ENCODE measurements at regions not wholly inside any gene's neighbourhood (a gene's known extent, or its start where the extent isn't known, plus 50 kb on each side); places are given as distances from the start of the nearest gene placed in this dataset.
"Not testable (repeated sequence)": the region's sequence is repeated elsewhere in the genome, so short reads cannot be mapped to it uniquely, and the experiment has no call there.

DNA sequence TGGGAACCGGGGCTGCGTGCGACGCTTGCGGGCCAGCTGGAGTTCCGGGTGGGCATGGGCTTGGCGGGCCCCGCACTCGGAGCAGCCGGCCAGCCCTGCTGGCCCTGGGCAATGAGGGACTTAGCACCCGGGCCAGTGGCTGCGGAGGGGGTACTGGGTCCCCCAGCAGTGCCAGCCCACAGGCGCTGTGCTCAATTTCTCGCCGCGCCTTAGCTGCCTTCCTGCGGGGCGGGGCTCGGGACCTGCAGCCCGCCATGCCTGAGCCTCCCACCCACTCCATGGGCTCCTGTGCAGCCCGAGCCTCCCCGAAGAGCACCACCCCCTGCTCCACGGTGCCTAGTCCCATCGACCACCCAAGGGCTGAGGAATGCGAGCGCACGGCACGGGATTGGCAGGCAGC lies 63.8 kb downstream of the PLXNA1 start:
- not testable (repeated sequence) for DNase-seq (ENCODE audit: low spot score)

DNA sequence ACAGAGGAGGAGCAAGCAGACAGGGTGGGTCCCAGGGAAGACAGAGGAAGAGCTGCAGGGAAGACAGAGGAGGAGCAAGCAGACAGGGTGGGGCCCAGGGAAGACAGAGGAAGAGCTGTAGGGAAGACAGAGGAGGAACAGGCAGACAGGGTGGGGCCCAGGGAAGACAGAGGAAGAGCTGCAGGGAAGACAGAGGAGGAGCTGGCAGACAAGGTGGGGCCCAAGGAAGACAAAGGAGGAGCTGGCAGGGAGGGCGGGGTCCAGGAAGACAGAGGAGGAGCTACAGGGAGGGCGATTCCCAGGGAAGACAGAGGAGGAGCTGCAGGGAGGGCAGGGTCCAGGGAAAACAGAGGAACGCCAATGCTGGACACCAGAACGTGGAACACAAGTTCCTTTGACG lies 66.5 kb downstream of the PLXNA1 start:
- no peak for DNase-seq (ENCODE audit: low spot score)

DNA sequence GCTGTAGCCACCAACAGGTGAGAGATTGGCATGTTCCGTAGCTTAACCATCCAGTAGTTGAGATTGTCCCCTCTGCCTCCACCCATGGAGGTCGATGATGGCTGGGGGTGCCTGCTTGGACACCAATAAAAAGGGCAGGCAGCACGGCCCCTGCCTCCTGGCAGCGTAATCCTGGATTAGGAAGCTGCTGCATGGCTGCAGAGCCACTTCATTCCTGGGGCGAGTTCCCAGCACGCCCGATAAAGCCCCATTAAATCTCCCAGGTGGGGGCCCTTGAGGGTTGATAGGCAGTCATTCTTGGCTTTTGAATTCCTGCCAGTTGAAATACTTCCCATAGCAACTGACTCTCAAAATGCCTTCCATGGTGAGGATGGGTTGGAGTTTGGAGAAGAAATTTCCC lies 67.8 kb downstream of the PLXNA1 start:
- no peak for DNase-seq (ENCODE audit: low spot score)

DNA sequence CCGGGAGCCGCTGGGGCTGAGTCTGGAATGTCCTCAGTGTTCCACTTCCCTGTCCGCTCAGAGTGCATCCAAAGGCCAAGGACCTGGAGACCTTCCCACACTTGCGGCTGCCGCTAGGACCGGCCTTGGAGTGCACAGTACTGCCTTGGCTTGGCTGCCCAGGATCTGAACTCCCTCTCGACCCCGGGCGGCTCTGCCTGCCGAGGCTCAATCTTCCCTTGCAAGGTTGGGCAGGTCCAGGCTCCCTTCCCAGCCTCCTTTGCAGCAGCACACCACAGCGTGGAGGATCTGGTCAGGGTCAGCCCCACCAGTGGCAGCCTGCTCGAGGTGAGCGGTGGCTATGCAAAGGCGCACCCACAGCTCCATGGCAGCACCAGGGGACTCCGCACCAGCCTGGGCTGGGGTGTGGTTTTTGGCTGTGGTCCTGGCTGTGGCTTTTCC lies 69.2 kb downstream of the PLXNA1 start:
- DNase-seq (ENCODE audit: low spot score), result no peak

DNA sequence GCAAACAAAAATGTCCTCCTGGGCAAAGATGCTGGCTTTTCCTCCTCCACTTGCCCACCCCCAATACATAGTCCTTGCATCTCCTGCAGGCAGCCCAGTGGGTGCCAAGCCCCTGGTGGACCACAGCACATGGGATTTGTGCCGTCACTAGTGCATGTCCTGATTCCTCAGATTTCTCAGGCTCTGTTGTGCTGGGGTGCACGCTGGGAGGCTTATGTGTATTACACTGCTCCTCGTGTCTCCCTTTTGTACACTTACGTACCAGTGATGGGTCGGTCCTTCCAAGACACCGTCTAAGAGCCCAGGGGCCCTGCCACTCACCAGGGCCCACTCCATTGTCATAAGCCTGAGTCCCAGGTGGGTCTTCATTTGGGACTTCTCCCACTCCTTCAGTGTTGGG lies 70.1 kb downstream of the PLXNA1 start:
- no peak for DNase-seq (ENCODE audit: low spot score)

DNA sequence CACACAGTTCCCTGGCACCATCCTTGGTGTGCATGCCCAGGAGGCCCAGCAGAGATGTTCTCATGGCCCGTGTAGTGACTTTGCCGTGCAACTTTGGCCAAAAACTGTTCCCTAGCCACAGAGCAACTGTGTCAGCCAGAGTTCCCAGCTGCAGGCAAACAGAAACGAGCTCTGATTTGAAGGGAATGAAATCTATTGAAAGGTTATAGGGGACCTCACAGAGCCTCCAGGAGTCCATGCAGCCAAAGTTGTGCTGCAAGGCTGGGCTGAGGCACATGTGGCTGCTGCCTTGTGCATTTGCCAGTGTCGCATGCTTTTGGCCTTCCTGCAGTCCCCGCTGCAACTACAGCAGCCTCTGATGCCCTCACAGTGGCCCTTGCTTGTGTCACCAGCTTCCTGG lies 70.5 kb downstream of the PLXNA1 start:
- no peak for DNase-seq (ENCODE audit: low spot score)

DNA sequence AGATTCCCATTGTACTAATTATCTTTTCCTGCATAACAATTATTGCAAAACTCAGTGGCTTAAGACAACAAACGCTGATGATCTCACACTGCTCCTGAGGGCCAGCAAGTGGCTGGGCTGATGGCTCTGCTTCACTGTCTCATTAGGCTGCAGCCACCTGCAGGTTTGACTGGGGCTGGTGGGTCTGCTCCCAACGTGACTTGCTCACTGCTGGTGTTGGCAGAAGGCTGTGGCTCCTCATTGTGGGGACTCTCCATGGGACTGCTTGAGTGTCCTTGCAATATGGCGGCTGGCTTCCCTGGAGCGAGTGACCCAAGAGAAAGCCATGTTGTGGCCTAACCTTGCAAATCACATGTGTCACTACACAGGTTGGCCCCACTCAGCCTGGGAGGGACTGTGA lies 71.1 kb downstream of the PLXNA1 start:
- DNase-seq (ENCODE audit: low spot score), result no peak

DNA sequence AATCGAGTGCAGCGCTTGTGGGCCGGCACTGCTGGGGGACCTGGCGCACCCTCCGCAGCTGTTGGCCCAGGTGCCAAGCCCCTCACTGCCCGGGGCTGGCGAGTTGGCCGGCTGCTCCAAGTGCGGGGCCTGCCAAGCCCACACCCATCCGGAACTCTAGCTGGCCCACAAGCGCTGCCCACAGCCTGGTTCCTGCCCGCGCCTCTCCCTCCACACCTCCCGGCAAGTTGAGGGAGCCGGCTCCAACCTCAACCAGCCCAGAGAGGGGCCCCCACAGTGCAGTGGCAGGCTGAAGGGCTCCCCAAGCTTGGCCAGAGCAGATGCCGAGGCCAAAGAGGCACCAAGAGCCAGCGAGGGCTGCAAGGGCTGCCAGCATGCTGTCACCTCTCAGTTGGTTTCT lies 73.4 kb downstream of the PLXNA1 start:
- no peak for DNase-seq (ENCODE audit: low spot score)

DNA sequence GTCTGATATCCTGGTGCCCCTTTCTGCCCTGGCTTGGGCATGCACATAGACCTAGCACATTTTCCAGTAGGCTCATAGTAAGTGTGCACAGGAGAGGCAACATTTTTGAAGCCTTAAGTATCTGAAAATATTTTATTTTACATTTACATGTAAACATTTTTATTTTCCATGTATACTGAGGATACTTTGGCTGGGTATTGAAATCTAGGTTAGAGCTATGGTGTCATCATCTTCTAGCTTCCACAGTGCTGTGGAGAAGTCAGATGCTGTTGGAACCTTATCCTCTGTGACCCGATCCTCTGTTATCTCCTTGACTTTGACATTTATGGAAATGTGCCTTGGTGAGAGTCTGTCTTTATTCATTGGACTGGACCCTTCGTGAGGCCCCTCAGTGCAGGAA lies 74.1 kb downstream of the PLXNA1 start:
- DNase-seq (ENCODE audit: low spot score), result no peak

DNA sequence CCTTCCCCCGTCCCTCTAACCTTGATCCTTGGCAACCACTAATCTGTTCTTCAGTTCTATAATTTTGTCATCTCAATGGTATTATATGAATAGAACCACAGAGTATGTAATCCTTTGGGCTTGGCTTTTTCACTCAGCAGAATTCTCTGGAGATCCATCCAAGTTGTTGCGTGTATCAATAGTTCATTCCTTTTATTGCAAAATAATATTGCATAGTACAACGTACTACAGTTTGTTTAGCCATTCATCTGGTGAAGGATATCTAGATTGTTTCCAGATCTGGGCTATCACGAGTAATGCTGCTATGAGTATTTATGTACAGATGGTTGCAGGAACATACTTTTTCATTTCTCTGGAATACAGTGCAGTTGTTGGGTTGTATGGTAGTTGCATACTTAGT lies 76.2 kb downstream of the PLXNA1 start:
- DNase-seq (ENCODE audit: low spot score), result no peak

DNA sequence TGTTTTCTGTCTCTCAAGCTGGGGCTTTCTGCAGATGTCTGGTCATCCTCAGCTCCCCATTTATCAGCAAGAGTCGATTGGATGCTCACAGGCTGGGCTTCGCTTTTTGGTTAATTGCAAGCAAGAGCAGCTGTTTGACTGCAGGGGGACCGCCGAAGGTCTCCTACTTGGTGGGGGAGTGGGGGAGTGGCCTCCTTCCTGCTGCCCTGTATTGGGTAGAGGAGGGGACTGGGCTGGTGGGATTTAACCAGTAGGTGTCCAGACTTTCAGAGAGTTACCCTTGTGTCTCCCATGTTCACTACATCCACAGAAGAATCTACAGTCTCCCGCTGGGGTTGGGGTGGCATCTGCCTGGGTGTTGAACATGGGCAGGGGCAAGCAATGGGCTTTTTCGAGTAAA lies 78.7 kb downstream of the PLXNA1 start:
- DNase-seq (ENCODE audit: low spot score), result no peak

DNA sequence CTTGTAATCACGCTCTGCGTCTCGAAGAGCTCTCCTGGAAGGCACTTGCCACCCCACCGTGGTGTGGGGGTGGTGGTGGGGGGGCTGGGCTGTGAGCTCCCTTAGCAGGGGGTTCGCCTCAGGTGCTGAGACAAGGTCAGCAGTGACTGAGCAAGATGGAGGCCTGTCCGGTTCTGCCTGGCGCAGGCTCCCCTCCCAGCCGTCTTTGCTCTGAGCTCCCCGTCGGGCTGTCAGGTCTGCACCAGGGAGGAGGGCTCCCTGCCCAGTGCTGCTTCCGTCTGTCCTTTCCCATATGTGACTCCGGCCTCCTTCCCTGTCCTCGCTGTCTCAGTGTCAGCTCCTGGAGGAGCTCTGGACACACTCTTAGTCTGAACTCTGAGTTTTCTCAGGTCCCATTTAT lies 80.0 kb downstream of the PLXNA1 start:
- no peak for DNase-seq (ENCODE audit: low spot score)

DNA sequence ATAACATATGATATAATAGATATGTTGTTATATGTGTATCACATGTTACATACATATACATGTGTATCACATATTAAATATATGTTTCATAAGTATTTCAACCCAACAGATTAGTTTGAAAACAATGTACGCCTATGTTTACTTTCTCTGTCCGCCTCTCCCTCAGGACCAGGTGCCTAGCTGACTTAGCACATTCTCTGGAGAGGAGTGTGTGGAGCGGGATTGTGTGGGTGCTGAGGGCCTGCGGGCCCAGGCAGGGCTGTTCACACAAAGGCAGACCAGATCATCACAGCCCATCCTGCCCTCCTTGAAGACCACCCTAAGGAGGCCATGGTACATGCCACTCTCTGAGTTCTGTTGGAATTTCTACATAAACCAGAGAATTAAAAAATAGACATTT lies 81.0 kb downstream of the PLXNA1 start:
- DNase-seq (ENCODE audit: low spot score), result no peak

DNA sequence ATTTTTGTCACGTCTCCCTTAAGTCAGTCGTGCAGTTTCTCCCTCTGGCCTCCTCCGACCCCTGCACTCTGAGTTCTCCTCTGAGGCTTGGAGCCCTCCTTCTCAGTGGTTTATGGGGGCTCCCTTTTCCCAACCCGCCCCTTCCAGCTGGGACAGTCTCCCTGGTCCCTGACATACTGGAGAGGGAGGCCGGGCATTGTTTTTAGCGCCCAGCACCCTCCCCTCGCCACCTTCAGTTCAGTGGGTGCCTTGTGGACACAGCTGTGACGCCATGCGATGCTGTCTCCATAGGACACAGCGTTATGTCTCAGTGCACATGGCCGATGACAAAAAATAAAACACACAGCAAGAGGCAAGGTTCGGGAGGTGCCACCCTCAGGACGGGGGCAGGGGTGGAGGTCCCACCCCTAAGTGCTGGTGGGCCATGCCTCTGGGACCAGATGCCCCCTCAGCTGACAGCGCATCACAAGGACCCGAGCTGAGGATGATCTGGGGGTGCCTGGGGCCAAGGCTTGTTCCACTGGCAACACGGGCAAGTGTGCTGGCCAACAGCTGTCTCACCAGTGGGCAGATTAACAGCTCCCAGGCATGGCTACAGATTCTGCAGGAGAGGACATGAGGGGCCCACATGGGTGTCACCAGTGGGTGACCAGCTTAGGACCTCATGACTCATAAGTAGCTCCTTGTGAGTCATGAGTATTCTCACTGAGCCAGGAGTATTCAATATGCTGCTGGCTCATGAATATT lies 81.6 kb downstream of the PLXNA1 start:
- no peak for DNase-seq (ENCODE audit: low spot score)

DNA sequence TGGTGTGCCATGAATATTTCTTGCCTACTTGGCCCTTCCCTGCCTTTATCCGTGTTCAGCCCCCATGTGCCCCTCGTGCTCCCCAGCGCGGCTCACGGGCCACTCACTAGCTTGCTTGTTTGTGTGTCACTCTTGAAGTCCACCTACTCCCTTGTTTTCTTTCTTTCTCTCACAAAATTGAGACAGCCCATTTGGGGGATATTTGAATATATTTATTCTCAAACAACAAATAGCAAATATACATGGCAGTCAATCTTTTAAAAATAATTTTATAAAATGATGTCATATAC lies 82.2 kb downstream of the PLXNA1 start:
- no peak for DNase-seq (ENCODE audit: low spot score)

DNA sequence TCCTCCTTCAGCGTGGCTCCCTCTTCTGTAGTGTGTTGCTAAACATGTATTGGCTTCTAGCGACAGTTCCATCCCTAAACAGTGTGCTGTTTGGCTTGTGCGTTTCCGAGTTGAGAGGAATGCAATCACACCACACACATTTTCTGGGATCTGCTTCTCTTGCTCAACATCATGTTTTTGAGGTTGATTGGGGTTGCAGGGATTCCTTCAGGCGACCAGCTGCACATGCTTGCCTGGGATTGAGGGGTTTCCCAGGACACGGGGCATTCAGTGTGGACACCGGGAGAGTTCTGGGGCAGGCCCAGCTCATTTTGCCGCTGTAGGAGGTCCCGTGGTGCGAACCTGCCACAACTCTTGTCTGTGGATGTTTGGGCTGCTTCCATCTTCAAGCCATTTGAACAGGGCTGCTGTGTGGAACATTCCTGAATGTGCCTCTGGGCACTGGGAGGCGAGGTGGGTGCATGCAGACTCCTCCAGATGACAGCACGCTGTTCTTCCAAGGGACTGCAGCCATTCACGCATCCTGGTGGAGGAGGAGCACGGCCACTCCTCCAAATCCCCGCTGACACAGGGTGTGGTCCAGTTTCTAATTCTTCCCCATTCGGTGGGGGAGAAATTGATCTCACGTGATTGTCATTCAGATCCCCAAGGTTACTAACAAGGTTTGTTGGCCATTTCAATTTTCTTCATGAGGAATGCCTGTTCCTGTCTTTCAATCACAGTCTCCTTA lies 82.8 kb downstream of the PLXNA1 start:
- no peak for DNase-seq (ENCODE audit: low spot score)

DNA sequence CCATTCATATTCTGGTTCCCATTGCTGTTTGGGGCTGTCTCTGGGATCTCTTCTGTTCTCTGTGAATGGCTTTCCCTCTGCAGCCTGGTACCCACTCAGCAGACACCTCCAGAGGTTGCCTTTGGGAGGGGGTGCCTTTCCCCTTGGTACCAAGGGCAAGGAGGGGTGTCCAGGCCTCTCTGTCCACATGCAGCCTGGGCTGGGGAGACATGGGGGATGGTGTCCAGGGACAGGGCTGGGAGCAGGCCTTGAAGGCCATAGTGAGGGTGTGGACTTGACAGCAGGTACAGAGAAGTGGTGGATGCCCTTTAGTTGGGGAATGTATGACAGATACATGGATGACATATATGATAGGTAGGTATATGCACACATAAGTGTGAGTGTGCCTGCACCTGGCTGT lies 83.7 kb downstream of the PLXNA1 start:
- no peak for DNase-seq (ENCODE audit: low spot score)

DNA sequence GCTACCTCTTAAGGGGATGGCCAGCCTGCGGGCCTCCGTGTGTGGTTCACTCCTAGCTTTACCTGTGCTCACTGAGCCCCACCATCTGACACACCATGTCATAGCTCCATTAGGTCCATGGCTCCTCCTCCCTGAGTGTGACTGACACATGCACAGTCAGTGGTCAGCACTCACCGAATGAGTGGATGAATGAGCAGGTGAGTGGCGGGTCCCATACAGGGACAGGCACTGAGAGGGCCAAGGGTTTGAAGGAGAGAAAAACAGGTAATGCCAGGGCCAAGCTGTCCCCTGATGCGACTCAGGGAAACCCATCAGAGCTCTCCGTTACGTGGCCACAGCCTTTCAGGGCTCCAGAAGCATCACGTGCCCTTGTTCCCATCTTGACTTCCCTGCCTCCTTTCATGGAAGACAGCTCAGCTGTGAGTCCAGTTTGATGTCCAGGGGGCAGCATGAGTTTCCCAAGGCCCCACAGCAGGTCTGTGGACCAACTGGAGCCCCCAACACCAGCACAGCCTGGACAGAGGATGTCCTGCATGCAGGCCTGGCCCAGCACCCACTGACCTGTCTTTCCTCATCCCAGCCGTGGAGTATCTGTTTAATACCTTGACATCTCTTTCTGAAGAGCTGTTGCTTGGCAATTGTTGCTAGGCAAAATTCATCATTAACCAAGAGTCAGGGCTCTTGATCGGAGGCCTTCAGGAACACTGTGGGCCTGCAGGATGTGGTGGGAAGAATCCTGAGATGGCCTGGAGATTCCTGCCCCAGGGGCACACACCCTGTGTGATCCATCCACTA lies 84.4 kb downstream of the PLXNA1 start:
- DNase-seq (ENCODE audit: low spot score), result peak; percentile 10

DNA sequence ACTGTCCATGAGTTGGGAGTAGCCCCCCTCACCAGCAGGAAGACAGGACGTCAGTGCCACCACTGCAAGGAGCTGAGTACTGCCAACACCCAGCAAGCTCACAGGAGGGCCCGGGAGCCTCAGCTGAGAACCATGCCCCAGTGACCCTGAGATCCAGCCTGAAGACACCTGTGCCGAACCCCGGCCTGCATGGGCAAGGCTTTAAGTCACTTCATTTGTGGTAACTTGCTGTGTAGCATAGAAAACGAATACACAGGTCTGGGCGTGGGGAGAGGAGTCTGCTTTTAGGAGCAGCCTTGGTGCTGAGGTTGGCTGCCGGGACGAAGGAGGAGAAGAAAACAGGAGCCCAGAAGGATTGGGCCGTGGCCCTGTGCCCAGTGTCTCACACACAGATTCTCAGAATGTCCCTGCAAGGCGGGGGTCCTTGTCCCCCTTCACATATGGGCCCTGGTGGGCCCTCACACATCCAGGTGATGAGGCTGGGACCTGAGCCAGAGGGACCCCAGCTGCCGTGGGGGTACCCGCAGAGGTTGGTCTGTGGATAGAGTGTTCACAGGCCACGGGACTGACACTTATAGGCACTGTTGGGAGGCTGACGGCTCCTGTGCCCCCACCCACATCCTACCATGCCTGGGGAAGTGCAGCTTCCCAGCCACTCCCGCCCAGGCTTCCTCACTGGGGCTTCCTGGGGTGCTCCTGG lies 85.3 kb downstream of the PLXNA1 start:
- DNase-seq (ENCODE audit: low spot score), result no peak

DNA sequence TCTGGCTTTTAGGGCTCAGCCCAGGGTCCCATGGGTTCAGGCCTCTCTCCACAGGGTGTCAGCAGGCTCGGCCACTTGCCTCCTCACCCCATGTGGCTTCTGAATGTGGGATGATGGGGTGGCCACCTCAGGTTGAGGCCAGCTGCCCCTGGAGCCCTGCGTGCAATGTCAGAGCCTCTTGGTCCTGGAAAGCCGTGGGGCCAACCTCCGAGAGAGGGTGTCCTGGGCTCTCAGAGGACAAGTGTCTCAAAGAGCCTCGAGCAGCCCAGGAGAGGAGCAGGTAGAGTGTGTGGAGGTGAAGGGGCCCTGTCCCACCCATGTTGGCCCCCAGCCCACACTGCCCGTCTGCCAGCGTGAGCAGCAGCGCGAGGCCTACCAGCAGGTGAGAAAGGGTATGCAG lies 86.0 kb downstream of the PLXNA1 start:
- DNase-seq (ENCODE audit: low spot score), result no peak

DNA sequence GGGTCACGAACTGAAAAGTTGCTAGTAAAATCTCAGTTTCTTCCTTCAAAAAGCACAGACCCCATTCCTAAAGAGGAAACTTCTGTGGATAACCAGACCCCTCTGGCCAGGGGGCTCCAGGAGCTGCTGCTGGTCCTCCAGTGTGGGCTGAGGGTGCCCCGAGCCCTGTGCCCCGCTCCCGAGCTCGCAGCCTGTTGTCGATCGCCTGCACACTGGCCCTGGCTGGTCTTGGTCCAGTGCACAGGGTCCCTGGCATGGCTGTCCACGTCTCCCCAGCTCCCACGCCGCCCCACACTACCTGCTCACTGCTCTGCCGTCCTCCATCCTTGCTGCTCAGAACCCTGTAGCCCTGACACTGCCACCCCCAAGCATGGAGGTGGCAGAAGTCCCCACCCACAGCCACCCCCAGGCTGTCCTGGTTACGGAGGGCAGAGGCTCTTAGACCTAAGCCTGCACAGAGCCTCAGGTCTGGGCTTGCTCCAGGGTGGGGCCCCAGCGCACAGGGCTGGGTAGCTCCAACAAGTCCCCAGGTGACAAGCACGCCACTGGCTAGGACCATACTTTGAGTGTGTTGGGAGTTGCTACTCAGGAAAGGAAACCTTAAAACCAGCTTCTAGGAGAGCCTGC lies 87.0 kb downstream of the PLXNA1 start:
- no peak for DNase-seq (ENCODE audit: low spot score)

DNA sequence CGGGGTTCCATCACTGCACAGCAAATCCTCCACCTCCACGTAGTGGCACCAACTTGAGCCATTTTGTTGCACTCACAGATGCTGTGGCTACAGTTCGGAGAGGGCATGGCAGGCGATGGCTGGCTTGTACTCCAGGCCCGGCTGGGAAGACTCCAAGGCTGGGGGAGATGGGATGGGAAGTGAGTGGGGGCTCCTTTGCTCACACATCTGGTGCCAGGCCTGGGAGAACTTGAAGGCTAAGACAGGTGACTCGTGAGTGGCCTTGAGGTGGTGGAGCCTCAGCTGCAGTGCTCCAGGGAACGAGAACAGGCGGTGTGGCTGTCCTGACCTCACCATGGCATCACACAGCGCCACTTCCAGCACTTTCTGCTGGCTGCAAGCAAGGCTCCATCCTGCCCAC lies 87.9 kb downstream of the PLXNA1 start:
- no peak for DNase-seq (ENCODE audit: low spot score)
